DOHH2 (cell line): ENCODE measurements at regions not wholly inside any gene's neighbourhood (a gene's known extent, or its start where the extent isn't known, plus 50 kb on each side); places are given as distances from the start of the nearest gene placed in this dataset.

Source experiments
- CTCF ChIP-seq: fragments of 200-600 bp; sonication (generic); IDR thresholded peaks from one replicate; pipeline ENCODE4 v1.5.1; 2014; ENCODE audit warnings: antibody characterized with exemption, mild to moderate bottlenecking, low read depth, low read length; ENCODE audit not compliant: poor library complexity, severe bottlenecking
- EZH2phosphoT487 ChIP-seq: fragments of 200-600 bp; sonication (generic); IDR thresholded peaks from 2 replicates; pipeline ENCODE4 v1.6.1; 2017; ENCODE audit warnings: borderline replicate concordance, mild to moderate bottlenecking, antibody characterized with exemption, low read length, moderate library complexity, mixed read lengths

- TF ChIP-seq CTCF, result no peak
- TF ChIP-seq EZH2phosphoT487, result no peak
These were observed 117.5 kb upstream of the SLC14A2 start for GRCh38 chr18:45497595-45498286.
